Body of pancreas (tissue), 4 donors: ENCODE measurements at regions not wholly inside any gene's neighbourhood (a gene's known extent, or its start where the extent isn't known, plus 50 kb on each side); places are given as distances from the start of the nearest gene placed in this dataset.

Experiments
- ATAC-seq: fragments of 150-250 bp; one replicate; pipeline ENCODE4 v1.9.1; 2016
- DNase-seq, 4 donors: peaks; one replicate each; pipeline ENCODE4 v3.0.0-alpha.2; 2019
- H3K27ac ChIP-seq, 4 donors: fragments of 200-600 bp; sonication (generic); 1 replicate in 3 of 4; 2 replicates in 1 of 4; pipeline versions ENCODE4 v1.5.1 to v1.6.1; 2016 to 2019; ENCODE audit warnings: mild to moderate bottlenecking in 1 of 4, mixed read lengths in 1 of 4, moderate library complexity in 1 of 4
- H3K27me3 ChIP-seq, 2 donors: fragments of 200-600 bp; sonication (generic); one replicate each; pipeline ENCODE4 v1.6.0; 2016; ENCODE audit warnings: mild to moderate bottlenecking in 1 of 2
- H3K36me3 ChIP-seq, 2 donors: fragments of 200-600 bp; sonication (generic); replicated peaks in 1 of 2; 2 replicates each; pipeline ENCODE4 v1.5.1; 2016; ENCODE audit warnings: low read depth in 2 of 2; ENCODE audit not compliant: insufficient read depth in 1 of 2
- H3K4me1 ChIP-seq: fragments of 200-600 bp; sonication (generic); one replicate; pipeline ENCODE4 v1.6.0; 2016
- H3K4me3 ChIP-seq, 2 donors: fragments of 200-600 bp; sonication (generic); 1 replicate in 1 of 2; 2 replicates in 1 of 2; pipeline ENCODE4 v1.5.1; 2016 to 2019
- H3K9me3 ChIP-seq, 3 donors: fragments of 200-600 bp; sonication (generic); 1 replicate in 2 of 3; 2 replicates in 1 of 3; pipeline ENCODE4 v1.5.1; 2016
- CTCF ChIP-seq, 7 experiments: fragments of 450-650 bp in 4 of 7; fragments of 200-600 bp in 3 of 7; sonication (generic) in 3 of 7; IDR thresholded peaks; one replicate each; pipeline ENCODE4 v1.5.1; 2016 to 2019; ENCODE audit warnings: antibody characterized with exemption in 7 of 7
- POLR2A ChIP-seq, 3 donors: fragments of 450-650 bp; IDR thresholded peaks; one replicate each; pipeline ENCODE4 v1.6.1; 2016; ENCODE audit warnings: antibody characterized with exemption in 3 of 3, mild to moderate bottlenecking in 2 of 3
- WGBS, 2 donors: methylation state at CpG; one replicate each; pipeline ENCODE4 v1.1.5; 2017; 5-methylcytosine and 5-hydroxymethylcytosine counted together
- intact Hi-C: fragments of 100-400 bp; cut with DNase I; formaldehyde crosslinking; loops from one replicate; pipeline ENCODE4 v1.15.1; 2023

DNA sequence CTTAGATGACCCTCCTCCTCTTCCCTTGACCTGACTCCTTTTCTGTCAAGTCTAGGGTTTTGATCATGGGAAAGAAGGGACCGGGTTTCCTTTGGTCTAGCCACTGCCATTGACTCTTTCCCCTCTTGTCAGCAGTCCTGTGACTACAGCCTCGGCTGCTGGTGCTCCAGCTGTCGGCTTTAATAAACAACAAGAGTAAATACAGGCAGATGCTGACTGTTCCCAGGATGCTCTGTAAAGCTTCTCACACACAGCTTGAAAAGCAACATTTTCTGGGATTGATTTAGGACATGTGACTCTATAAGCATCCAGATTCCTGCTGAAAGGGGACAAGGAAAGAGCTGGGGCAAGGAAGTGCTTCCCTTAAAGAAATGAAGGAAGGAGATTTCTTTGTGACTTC lies 53.5 kb upstream of the CTTNBP2NL start:
- intact Hi-C loops, result no loop called here
- H3K9me3 ChIP-seq, result no peaks in the 10 kb centered on the region
- no peak overlapping the region for H3K4me3 ChIP-seq
- H3K27me3 ChIP-seq, result no peaks in the 10 kb centered on the region
- TF ChIP-seq CTCF (IDR thresholded peaks at IDR 0.05) (no peak), POLR2A (IDR thresholded peaks at IDR 0.05) (no peak)
- no peaks in the 10 kb centered on the region for H3K36me3 ChIP-seq
- DNase-seq, result no peak
- no peaks in the 10 kb centered on the region for H3K4me1 ChIP-seq
- no peak overlapping the region for H3K27ac ChIP-seq
- WGBS, 2 donors, result 8 to 31% methylated on average over 3 of the region's 3 CpGs
- ATAC-seq, result no peak

GRCh38 chr1:112344754-112345423 lies 51.1 kb upstream of the CTTNBP2NL start:
- 57 to 59% methylated on average over 7 of the region's 7 CpGs for WGBS, 2 donors
- no peak for TF ChIP-seq POLR2A (IDR thresholded peaks at IDR 0.05)
- TF ChIP-seq CTCF (IDR thresholded peaks at IDR 0.05), result no peak
- DNase-seq (no peak), ATAC-seq (no peak)
- no peaks in the 10 kb centered on the region for H3K9me3 ChIP-seq
- H3K4me3 ChIP-seq, result no peak overlapping the region
- intact Hi-C loops, result no loop called here
- no peaks in the 10 kb centered on the region for H3K36me3 ChIP-seq
- H3K27ac ChIP-seq, result no peak overlapping the region
- no peaks in the 10 kb centered on the region for H3K27me3 ChIP-seq
- no peaks in the 10 kb centered on the region for H3K4me1 ChIP-seq
